ENCODE measurements at regions not wholly inside any gene's neighbourhood (a gene's known extent, or its start where the extent isn't known, plus 50 kb on each side); places are given as distances from the start of the nearest gene placed in this dataset.
A peak's percentile ranks its signal among the peaks of the same experiment; 100 is the strongest.

DNA sequence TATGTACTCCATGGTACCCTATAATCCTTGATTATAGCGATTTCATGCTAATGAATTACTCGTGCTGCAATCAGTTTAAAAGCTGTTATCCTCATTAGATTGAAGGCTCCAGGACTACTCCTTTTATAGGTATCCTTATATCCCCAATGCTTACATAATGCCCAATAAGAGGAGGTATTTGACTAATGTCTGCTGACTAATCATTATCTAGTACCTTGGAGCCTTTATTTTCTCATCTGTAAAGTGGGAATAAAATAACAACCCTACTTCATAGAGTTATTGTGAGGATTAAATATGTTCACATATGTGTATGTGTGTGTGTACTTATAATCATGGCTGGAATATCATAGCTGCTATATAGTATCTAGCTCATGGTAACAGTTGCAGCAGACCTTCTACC lies 1031.5 kb downstream of the CDH11 start:
- ChIA-PET POLR2A (no interaction called here), CTCF (no interaction called here)
- DNase-seq: no peak
- Histone ChIP-seq H3K27me3 (replicated peaks; ENCODE audit: control insufficient read depth, insufficient read depth, low read length) (no peaks in the 10 kb centered on the region), H3K4me1 (no peaks in the 10 kb centered on the region), H3K9me3 (no peaks in the 10 kb centered on the region), H3K4me3 (ENCODE audit: low read depth, low read length) (no peak overlapping the region), H3K36me3 (ENCODE audit: control insufficient read depth, insufficient read depth, low read length) (no peaks in the 10 kb centered on the region)
- TF ChIP-seq, protein P1, sequence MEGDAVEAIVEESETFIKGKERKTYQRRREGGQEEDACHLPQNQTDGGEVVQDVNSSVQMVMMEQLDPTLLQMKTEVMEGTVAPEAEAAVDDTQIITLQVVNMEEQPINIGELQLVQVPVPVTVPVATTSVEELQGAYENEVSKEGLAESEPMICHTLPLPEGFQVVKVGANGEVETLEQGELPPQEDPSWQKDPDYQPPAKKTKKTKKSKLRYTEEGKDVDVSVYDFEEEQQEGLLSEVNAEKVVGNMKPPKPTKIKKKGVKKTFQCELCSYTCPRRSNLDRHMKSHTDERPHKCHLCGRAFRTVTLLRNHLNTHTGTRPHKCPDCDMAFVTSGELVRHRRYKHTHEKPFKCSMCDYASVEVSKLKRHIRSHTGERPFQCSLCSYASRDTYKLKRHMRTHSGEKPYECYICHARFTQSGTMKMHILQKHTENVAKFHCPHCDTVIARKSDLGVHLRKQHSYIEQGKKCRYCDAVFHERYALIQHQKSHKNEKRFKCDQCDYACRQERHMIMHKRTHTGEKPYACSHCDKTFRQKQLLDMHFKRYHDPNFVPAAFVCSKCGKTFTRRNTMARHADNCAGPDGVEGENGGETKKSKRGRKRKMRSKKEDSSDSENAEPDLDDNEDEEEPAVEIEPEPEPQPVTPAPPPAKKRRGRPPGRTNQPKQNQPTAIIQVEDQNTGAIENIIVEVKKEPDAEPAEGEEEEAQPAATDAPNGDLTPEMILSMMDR (IDR thresholded peaks at IDR 0.05; ENCODE audit: insufficient read depth in 1 of 2, low read depth in 1 of 2, low read length in 1 of 2, severe bottlenecking in 1 of 2, unreplicated experiment in 1 of 2): no peak
- H3K4me1 Mint-ChIP-seq (ENCODE audit: low read depth, unreplicated experiment): no peaks in the 10 kb centered on the region
- intact Hi-C loops (cut with micrococcal nuclease; ENCODE audit: unreplicated experiment): loop anchor here (10.0 kb wide), 1 partner anchor 454 kb away; no protein-coding TSS in a partner anchor
- H3K4me3 Mint-ChIP-seq (ENCODE audit: unreplicated experiment): no peak overlapping the region
- H3K27ac Mint-ChIP-seq (ENCODE audit: unreplicated experiment): no peak overlapping the region
- no peaks in the 10 kb centered on the region for H3K9me3 Mint-ChIP-seq (ENCODE audit: unreplicated experiment)
- no peaks in the 10 kb centered on the region for H3K36me3 Mint-ChIP-seq (ENCODE audit: insufficient read depth, unreplicated experiment)
- BruUV-seq (replicated peaks): no TSS peak
- peaks cover 2% of the 10 kb centered on the region for H3K27me3 Mint-ChIP-seq (ENCODE audit: insufficient read depth, unreplicated experiment)

DNA sequence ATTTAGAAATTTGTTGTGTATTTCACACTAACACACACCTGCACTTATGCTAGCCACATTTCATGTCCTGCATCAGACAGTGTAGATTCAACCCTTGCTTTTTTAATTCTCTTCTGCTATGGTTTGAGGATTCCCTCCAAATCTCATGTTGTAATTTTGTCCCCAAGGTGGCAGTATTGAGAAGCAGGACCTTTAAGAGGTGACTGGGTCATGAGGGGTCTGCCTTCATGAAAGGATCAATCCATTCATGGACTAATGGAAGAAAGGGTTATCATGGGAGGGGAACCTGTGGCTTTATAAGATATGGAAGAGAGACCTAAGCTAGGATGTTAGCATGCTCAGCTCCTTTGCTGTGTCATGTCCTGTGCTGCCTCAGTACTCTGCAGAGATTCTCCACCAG lies 1032.2 kb downstream of the CDH11 start:
- Histone ChIP-seq H3K4me1 (no peaks in the 10 kb centered on the region), H3K9me3 (no peaks in the 10 kb centered on the region), H3K27me3 (replicated peaks; ENCODE audit: control insufficient read depth, insufficient read depth, low read length) (no peaks in the 10 kb centered on the region), H3K4me3 (ENCODE audit: low read depth, low read length) (no peak overlapping the region), H3K36me3 (ENCODE audit: control insufficient read depth, insufficient read depth, low read length) (no peaks in the 10 kb centered on the region)
- no TSS peak for BruUV-seq (replicated peaks)
- ChIA-PET CTCF (no interaction called here), POLR2A (no interaction called here)
- TF ChIP-seq, protein P1 (IDR thresholded peaks at IDR 0.05; ENCODE audit: insufficient read depth in 1 of 2, low read depth in 1 of 2, low read length in 1 of 2, severe bottlenecking in 1 of 2, unreplicated experiment in 1 of 2): peak; percentile 52 to 63
- Mint-ChIP-seq H3K4me1 (ENCODE audit: low read depth, unreplicated experiment) (no peaks in the 10 kb centered on the region), H3K27me3 (ENCODE audit: insufficient read depth, unreplicated experiment) (peaks cover 2% of the 10 kb centered on the region), H3K36me3 (ENCODE audit: insufficient read depth, unreplicated experiment) (no peaks in the 10 kb centered on the region), H3K27ac (ENCODE audit: unreplicated experiment) (no peak overlapping the region), H3K9me3 (ENCODE audit: unreplicated experiment) (no peaks in the 10 kb centered on the region), H3K4me3 (ENCODE audit: unreplicated experiment) (no peak overlapping the region)
- peak in 1 of 2 experiments; percentile 38 for DNase-seq
- intact Hi-C loops (cut with micrococcal nuclease; ENCODE audit: unreplicated experiment): loop anchor here (1.0 to 10.0 kb wide), 3 partner anchors 385 to 1029 kb away; no protein-coding TSS in a partner anchor

DNA sequence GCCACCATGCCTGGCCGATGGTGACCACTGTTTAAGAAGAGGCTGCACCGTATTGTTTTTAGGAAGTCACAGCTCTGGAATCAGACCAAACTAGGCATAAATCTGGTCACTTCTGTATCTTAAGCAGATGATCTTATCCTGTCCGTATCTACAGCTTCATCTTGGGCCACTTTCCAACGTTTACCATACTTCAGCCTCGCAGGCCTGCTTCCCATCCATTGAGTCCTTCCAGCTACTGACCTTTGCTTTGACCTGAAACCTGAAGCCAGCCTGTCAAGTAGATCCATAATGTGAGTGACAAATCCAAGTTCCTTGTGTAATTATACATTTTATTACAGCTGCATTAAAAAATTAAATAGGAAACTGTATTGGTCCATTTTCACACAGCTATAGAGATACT lies 1033.0 kb downstream of the CDH11 start:
- H3K36me3 ChIP-seq (ENCODE audit: control insufficient read depth, insufficient read depth, low read length): no peaks in the 10 kb centered on the region
- Mint-ChIP-seq H3K36me3 (ENCODE audit: insufficient read depth, unreplicated experiment) (no peaks in the 10 kb centered on the region), H3K27me3 (ENCODE audit: insufficient read depth, unreplicated experiment) (peaks cover 2% of the 10 kb centered on the region), H3K4me3 (ENCODE audit: unreplicated experiment) (no peak overlapping the region), H3K27ac (ENCODE audit: unreplicated experiment) (no peak overlapping the region), H3K9me3 (ENCODE audit: unreplicated experiment) (no peaks in the 10 kb centered on the region), H3K4me1 (ENCODE audit: low read depth, unreplicated experiment) (no peaks in the 10 kb centered on the region)
- no peaks in the 10 kb centered on the region for H3K9me3 ChIP-seq
- BruUV-seq (replicated peaks): no TSS peak
- no peak overlapping the region for H3K4me3 ChIP-seq (ENCODE audit: low read depth, low read length)
- H3K27me3 ChIP-seq (replicated peaks; ENCODE audit: control insufficient read depth, insufficient read depth, low read length): no peaks in the 10 kb centered on the region
- CTCF ChIA-PET: no interaction called here
- intact Hi-C loops (cut with micrococcal nuclease; ENCODE audit: unreplicated experiment): loop anchor here (1.0 to 10.0 kb wide), 2 partner anchors 386 to 1029 kb away; no protein-coding TSS in a partner anchor
- POLR2A ChIA-PET: no interaction called here
- no peak for DNase-seq
- no peaks in the 10 kb centered on the region for H3K4me1 ChIP-seq
- TF ChIP-seq, protein P1 (IDR thresholded peaks at IDR 0.05; ENCODE audit: insufficient read depth in 1 of 2, low read depth in 1 of 2, low read length in 1 of 2, severe bottlenecking in 1 of 2, unreplicated experiment in 1 of 2): no peak
